GM23338 (cell line): ENCODE measurements at regions not wholly inside any gene's neighbourhood (a gene's known extent, or its start where the extent isn't known, plus 50 kb on each side); places are given as distances from the start of the nearest gene placed in this dataset.

ENCODE experiments used
- ATAC-seq: fragments of 200-7000 bp; cut with Tn5 transposase; 3 replicates; pipeline ENCODE4 v1.9.1; 2020
- DNase-seq: peaks from one replicate; pipeline ENCODE4 v3.0.0-alpha.2; 2015; ENCODE audit warnings: low spot score
- H2AFZ ChIP-seq: fragments of 200-600 bp; sonication (generic); 2 replicates; pipeline ENCODE4 v1.8.0; 2016; ENCODE audit warnings: antibody characterized with exemption, mild to moderate bottlenecking, moderate library complexity
- H3F3A ChIP-seq: fragments of 200-600 bp; sonication (generic); replicated peaks from 2 replicates; pipeline ENCODE4 v1.8.0; 2017; ENCODE audit warnings: antibody characterized with exemption, mixed run types, low read depth
- H3K27ac ChIP-seq: fragments of 200-600 bp; sonication (generic); 2 replicates; pipeline ENCODE4 v1.6.1; 2016; ENCODE audit warnings: low read depth
- H3K27me3 ChIP-seq: fragments of 200-600 bp; sonication (generic); 2 replicates; pipeline ENCODE4 v1.8.0; 2016; ENCODE audit warnings: mild to moderate bottlenecking, mixed run types, moderate library complexity; ENCODE audit not compliant: insufficient read depth
- H3K36me3 ChIP-seq: fragments of 200-600 bp; sonication (generic); 2 replicates; pipeline ENCODE4 v1.8.0; 2016; ENCODE audit warnings: mild to moderate bottlenecking; ENCODE audit not compliant: insufficient read depth
- H3K4me1 ChIP-seq: fragments of 200-600 bp; sonication (generic); 2 replicates; pipeline ENCODE4 v1.8.0; 2016; ENCODE audit warnings: mild to moderate bottlenecking, moderate library complexity; ENCODE audit not compliant: insufficient read depth
- H3K4me2 ChIP-seq: fragments of 200-600 bp; sonication (generic); 2 replicates; pipeline ENCODE4 v1.7.1; 2017; ENCODE audit warnings: mixed run types
- H3K4me3 ChIP-seq: fragments of 200-600 bp; sonication (generic); 2 replicates; pipeline ENCODE4 v1.6.1; 2016; ENCODE audit warnings: mixed run types
- H3K79me2 ChIP-seq: fragments of 200-600 bp; sonication (generic); replicated peaks from 2 replicates; pipeline ENCODE4 v1.8.0; 2017; ENCODE audit warnings: mild to moderate bottlenecking; ENCODE audit not compliant: insufficient read depth
- H3K9me2 ChIP-seq: fragments of 200-600 bp; sonication (generic); 2 replicates; pipeline ENCODE4 v1.8.0; 2017; ENCODE audit not compliant: insufficient read depth
- H4K20me1 ChIP-seq: fragments of 200-600 bp; sonication (generic); replicated peaks from 2 replicates; pipeline ENCODE4 v1.8.0; 2017; ENCODE audit warnings: mild to moderate bottlenecking; ENCODE audit not compliant: insufficient read depth
- H3K27ac Mint-ChIP-seq: 2 replicates; pipeline ENCODE4 v1.8.0; 2020; ENCODE audit warnings: inconsistent platforms, mild to moderate bottlenecking, moderate library complexity, mixed read lengths
- H3K27me3 Mint-ChIP-seq: 3 replicates; pipeline ENCODE4 v1.8.0; 2022; ENCODE audit warnings: low read depth, mild to moderate bottlenecking, moderate library complexity, mixed read lengths, inconsistent platforms; ENCODE audit not compliant: insufficient read depth, poor library complexity
- H3K36me3 Mint-ChIP-seq: 3 replicates; pipeline ENCODE4 v1.8.0; 2021; ENCODE audit warnings: low read depth, mild to moderate bottlenecking, inconsistent platforms, moderate library complexity, mixed read lengths
- H3K4me1 Mint-ChIP-seq: 3 replicates; pipeline ENCODE4 v1.8.0; 2020; ENCODE audit warnings: mild to moderate bottlenecking, inconsistent platforms, mixed read lengths
- H3K4me3 Mint-ChIP-seq: 3 replicates; pipeline ENCODE4 v1.8.0; 2021; ENCODE audit warnings: moderate library complexity, mild to moderate bottlenecking, inconsistent platforms, mixed read lengths
- H3K9me3 Mint-ChIP-seq: 3 replicates; pipeline ENCODE4 v1.8.0; 2020; ENCODE audit warnings: moderate library complexity, mild to moderate bottlenecking, inconsistent platforms, mixed read lengths
- CREB1 ChIP-seq: fragments of 250-450 bp; sonication (Bioruptor Pico); IDR thresholded peaks from 2 replicates; pipeline ENCODE4 v1.5.0; 2020; ENCODE audit warnings: low read depth, mild to moderate bottlenecking, moderate library complexity
- EZH2 ChIP-seq: fragments of 200-600 bp; sonication (generic); IDR thresholded peaks from one replicate; pipeline ENCODE4 v1.8.0; 2017; ENCODE audit warnings: antibody characterized with exemption, mild to moderate bottlenecking, low read depth; ENCODE audit not compliant: unreplicated experiment
- EZH2phosphoT487 ChIP-seq: fragments of 200-600 bp; sonication (generic); IDR thresholded peaks from one replicate; pipeline ENCODE4 v1.8.1; 2018; ENCODE audit warnings: antibody characterized with exemption; ENCODE audit not compliant: unreplicated experiment
- JUNB ChIP-seq: IDR thresholded peaks from one replicate; pipeline ENCODE4 v1.6.1; 2016; ENCODE audit warnings: antibody characterized with exemption; ENCODE audit not compliant: unreplicated experiment
- NANOG ChIP-seq: IDR thresholded peaks from 2 replicates; pipeline ENCODE4 v1.6.1; 2016; ENCODE audit warnings: antibody characterized with exemption, borderline replicate concordance
- POLR2AphosphoS5 ChIP-seq: IDR thresholded peaks from 2 replicates; pipeline ENCODE4 v1.6.1; 2016; ENCODE audit warnings: antibody characterized with exemption, low read depth
- STAT1 ChIP-seq: IDR thresholded peaks from one replicate; pipeline ENCODE4 v1.6.1; 2016; ENCODE audit warnings: antibody characterized with exemption; ENCODE audit not compliant: unreplicated experiment
- ZNF114 ChIP-seq: fragments of 250-450 bp; sonication (Bioruptor Pico); IDR thresholded peaks from 2 replicates; pipeline ENCODE4 v1.5.0; 2020; ENCODE audit warnings: mild to moderate bottlenecking, moderate library complexity
- ZNF331 ChIP-seq: fragments of 250-450 bp; sonication (Bioruptor Pico); IDR thresholded peaks from 2 replicates; pipeline ENCODE4 v1.5.0; 2020; ENCODE audit warnings: low read depth, mild to moderate bottlenecking, moderate library complexity
- TF ChIP-seq, protein P1 (sequence below): IDR thresholded peaks from one replicate; pipeline ENCODE4 v1.6.1; 2018; ENCODE audit warnings: antibody characterized with exemption; ENCODE audit not compliant: unreplicated experiment
- TF ChIP-seq, protein P2 (sequence below): fragments of 250-450 bp; sonication (Bioruptor Pico); IDR thresholded peaks from 2 replicates; pipeline ENCODE4 v1.5.0; 2020; ENCODE audit warnings: mild to moderate bottlenecking, moderate library complexity
- TF ChIP-seq, protein P3 (sequence below): IDR thresholded peaks from 2 replicates; pipeline ENCODE4 v1.6.1; 2016; ENCODE audit warnings: antibody characterized with exemption
- TF ChIP-seq, protein P4 (sequence below), 2 experiments: fragments of 200-600 bp in 1 of 2; sonication (generic) in 1 of 2; conservative IDR thresholded peaks; 2 replicates each; pipeline versions ENCODE4 v1.5.1 to v1.6.1; 2016 to 2017; ENCODE audit warnings: antibody characterized with exemption in 2 of 2, low read depth in 2 of 2, mild to moderate bottlenecking in 2 of 2, moderate library complexity in 1 of 2

DNA sequence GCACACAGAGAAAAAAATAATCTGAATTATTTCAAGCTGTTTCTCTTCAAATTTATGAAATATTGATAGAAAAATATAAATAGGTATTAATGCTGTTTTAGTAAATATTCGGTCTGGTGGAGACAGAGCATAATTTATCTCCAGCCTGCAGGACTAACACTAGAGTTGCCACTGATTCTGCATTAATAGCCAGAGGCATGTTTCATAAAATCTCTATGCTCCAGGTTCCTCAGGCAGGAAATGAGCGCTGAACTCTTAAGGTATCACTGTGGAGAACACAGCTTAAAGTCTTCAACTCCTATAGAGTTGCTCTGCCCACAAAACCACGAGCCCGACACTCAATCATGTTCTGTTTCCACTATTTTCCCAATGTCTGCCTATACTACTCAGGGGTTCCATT is 470.0 kb upstream of the TMPO start:
- Mint-ChIP-seq H3K36me3 (no peaks in the 10 kb centered on the region), H3K27me3 (no peaks in the 10 kb centered on the region), H3K4me3 (no peak overlapping the region), H3K27ac (no peak overlapping the region), H3K4me1 (no peaks in the 10 kb centered on the region), H3K9me3 (peaks cover 4% of the 10 kb centered on the region; the same call in 1 of the 3 replicates)
- H3K9me2 ChIP-seq = peaks cover 4% of the 10 kb centered on the region; the same call in 1 of the 2 replicates
- DNase-seq (no peak), ATAC-seq (no peak)
- H2AFZ ChIP-seq = no peak overlapping the region
- H3K27me3 ChIP-seq = no peaks in the 10 kb centered on the region
- H3K27ac ChIP-seq = no peak overlapping the region
- no peak overlapping the region for H3K4me2 ChIP-seq
- no peaks in the 10 kb centered on the region for H3F3A ChIP-seq
- no peaks in the 10 kb centered on the region for H3K4me1 ChIP-seq
- TF ChIP-seq, protein P1, sequence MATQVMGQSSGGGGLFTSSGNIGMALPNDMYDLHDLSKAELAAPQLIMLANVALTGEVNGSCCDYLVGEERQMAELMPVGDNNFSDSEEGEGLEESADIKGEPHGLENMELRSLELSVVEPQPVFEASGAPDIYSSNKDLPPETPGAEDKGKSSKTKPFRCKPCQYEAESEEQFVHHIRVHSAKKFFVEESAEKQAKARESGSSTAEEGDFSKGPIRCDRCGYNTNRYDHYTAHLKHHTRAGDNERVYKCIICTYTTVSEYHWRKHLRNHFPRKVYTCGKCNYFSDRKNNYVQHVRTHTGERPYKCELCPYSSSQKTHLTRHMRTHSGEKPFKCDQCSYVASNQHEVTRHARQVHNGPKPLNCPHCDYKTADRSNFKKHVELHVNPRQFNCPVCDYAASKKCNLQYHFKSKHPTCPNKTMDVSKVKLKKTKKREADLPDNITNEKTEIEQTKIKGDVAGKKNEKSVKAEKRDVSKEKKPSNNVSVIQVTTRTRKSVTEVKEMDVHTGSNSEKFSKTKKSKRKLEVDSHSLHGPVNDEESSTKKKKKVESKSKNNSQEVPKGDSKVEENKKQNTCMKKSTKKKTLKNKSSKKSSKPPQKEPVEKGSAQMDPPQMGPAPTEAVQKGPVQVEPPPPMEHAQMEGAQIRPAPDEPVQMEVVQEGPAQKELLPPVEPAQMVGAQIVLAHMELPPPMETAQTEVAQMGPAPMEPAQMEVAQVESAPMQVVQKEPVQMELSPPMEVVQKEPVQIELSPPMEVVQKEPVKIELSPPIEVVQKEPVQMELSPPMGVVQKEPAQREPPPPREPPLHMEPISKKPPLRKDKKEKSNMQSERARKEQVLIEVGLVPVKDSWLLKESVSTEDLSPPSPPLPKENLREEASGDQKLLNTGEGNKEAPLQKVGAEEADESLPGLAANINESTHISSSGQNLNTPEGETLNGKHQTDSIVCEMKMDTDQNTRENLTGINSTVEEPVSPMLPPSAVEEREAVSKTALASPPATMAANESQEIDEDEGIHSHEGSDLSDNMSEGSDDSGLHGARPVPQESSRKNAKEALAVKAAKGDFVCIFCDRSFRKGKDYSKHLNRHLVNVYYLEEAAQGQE = no peak
- no peak for TF ChIP-seq EZH2
- no peak for TF ChIP-seq EZH2phosphoT487
- no peak for TF ChIP-seq NANOG
- no peak for TF ChIP-seq CREB1 (CRISPR knock-in tag)
- TF ChIP-seq, protein P2, sequence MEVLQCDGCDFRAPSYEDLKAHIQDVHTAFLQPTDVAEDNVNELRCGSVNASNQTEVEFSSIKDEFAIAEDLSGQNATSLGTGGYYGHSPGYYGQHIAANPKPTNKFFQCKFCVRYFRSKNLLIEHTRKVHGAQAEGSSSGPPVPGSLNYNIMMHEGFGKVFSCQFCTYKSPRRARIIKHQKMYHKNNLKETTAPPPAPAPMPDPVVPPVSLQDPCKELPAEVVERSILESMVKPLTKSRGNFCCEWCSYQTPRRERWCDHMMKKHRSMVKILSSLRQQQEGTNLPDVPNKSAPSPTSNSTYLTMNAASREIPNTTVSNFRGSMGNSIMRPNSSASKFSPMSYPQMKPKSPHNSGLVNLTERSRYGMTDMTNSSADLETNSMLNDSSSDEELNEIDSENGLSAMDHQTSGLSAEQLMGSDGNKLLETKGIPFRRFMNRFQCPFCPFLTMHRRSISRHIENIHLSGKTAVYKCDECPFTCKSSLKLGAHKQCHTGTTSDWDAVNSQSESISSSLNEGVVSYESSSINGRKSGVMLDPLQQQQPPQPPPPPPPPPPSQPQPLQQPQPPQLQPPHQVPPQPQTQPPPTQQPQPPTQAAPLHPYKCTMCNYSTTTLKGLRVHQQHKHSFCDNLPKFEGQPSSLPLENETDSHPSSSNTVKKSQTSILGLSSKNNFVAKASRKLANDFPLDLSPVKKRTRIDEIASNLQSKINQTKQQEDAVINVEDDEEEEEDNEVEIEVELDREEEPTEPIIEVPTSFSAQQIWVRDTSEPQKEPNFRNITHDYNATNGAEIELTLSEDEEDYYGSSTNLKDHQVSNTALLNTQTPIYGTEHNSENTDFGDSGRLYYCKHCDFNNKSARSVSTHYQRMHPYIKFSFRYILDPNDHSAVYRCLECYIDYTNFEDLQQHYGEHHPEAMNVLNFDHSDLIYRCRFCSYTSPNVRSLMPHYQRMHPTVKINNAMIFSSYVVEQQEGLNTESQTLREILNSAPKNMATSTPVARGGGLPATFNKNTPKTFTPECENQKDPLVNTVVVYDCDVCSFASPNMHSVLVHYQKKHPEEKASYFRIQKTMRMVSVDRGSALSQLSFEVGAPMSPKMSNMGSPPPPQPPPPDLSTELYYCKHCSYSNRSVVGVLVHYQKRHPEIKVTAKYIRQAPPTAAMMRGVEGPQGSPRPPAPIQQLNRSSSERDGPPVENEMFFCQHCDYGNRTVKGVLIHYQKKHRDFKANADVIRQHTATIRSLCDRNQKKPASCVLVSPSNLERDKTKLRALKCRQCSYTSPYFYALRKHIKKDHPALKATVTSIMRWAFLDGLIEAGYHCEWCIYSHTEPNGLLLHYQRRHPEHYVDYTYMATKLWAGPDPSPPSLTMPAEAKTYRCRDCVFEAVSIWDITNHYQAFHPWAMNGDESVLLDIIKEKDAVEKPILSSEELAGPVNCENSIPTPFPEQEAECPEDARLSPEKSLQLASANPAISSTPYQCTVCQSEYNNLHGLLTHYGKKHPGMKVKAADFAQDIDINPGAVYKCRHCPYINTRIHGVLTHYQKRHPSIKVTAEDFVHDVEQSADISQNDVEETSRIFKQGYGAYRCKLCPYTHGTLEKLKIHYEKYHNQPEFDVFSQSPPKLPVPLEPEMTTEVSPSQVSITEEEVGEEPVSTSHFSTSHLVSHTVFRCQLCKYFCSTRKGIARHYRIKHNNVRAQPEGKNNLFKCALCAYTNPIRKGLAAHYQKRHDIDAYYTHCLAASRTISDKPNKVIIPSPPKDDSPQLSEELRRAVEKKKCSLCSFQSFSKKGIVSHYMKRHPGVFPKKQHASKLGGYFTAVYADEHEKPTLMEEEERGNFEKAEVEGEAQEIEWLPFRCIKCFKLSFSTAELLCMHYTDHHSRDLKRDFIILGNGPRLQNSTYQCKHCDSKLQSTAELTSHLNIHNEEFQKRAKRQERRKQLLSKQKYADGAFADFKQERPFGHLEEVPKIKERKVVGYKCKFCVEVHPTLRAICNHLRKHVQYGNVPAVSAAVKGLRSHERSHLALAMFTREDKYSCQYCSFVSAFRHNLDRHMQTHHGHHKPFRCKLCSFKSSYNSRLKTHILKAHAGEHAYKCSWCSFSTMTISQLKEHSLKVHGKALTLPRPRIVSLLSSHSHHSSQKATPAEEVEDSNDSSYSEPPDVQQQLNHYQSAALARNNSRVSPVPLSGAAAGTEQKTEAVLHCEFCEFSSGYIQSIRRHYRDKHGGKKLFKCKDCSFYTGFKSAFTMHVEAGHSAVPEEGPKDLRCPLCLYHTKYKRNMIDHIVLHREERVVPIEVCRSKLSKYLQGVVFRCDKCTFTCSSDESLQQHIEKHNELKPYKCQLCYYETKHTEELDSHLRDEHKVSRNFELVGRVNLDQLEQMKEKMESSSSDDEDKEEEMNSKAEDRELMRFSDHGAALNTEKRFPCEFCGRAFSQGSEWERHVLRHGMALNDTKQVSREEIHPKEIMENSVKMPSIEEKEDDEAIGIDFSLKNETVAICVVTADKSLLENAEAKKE = no peak
- TF ChIP-seq ZNF331 (CRISPR knock-in tag) = no peak
- TF ChIP-seq STAT1 = no peak
- TF ChIP-seq, protein P3, sequence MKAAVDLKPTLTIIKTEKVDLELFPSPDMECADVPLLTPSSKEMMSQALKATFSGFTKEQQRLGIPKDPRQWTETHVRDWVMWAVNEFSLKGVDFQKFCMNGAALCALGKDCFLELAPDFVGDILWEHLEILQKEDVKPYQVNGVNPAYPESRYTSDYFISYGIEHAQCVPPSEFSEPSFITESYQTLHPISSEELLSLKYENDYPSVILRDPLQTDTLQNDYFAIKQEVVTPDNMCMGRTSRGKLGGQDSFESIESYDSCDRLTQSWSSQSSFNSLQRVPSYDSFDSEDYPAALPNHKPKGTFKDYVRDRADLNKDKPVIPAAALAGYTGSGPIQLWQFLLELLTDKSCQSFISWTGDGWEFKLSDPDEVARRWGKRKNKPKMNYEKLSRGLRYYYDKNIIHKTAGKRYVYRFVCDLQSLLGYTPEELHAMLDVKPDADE = no peak
- TF ChIP-seq ZNF114 (CRISPR knock-in tag) = no peak
- TF ChIP-seq, protein P4, sequence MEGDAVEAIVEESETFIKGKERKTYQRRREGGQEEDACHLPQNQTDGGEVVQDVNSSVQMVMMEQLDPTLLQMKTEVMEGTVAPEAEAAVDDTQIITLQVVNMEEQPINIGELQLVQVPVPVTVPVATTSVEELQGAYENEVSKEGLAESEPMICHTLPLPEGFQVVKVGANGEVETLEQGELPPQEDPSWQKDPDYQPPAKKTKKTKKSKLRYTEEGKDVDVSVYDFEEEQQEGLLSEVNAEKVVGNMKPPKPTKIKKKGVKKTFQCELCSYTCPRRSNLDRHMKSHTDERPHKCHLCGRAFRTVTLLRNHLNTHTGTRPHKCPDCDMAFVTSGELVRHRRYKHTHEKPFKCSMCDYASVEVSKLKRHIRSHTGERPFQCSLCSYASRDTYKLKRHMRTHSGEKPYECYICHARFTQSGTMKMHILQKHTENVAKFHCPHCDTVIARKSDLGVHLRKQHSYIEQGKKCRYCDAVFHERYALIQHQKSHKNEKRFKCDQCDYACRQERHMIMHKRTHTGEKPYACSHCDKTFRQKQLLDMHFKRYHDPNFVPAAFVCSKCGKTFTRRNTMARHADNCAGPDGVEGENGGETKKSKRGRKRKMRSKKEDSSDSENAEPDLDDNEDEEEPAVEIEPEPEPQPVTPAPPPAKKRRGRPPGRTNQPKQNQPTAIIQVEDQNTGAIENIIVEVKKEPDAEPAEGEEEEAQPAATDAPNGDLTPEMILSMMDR (conservative IDR thresholded peaks at IDR 0.05; ENCODE audit: low read depth in 2 of 2) = no peak
- no peak for TF ChIP-seq JUNB
- TF ChIP-seq POLR2AphosphoS5 = no peak
- no peak overlapping the region for H3K4me3 ChIP-seq
- no peaks in the 10 kb centered on the region for H3K79me2 ChIP-seq
- no peaks in the 10 kb centered on the region for H3K36me3 ChIP-seq
- no peaks in the 10 kb centered on the region for H4K20me1 ChIP-seq
